Endothelial cell of umbilical vein (primary cell): ENCODE measurements at regions not wholly inside any gene's neighbourhood (a gene's known extent, or its start where the extent isn't known, plus 50 kb on each side); places are given as distances from the start of the nearest gene placed in this dataset.

Experiments used
- BruUV-seq: library from RNA; stranded (reverse); fragments of 400-500 nt; replicated peaks from 2 replicates; lab custom pipeline; 2021; lab: Mats Ljungman, UMichigan
- CTCF ChIA-PET: fragments of 300-600, 350-600 bp; sonication (Branson Sonifier 250); formaldehyde crosslinking; loops from one replicate; lab custom pipeline; 2021; ENCODE audit warnings: antibody characterized with exemption, inconsistent platforms; lab: Charles Lee
- POLR2A ChIA-PET: fragments of 300-600, 350-600 bp; sonication (Branson Sonifier 250); formaldehyde crosslinking; loops from one replicate; lab custom pipeline; 2021; ENCODE audit warnings: antibody characterized with exemption, inconsistent platforms; lab: Charles Lee
- DNase-seq: peaks from one replicate; pipeline ENCODE4 v3.0.0-alpha.2; 2011; ENCODE audit warnings: low read depth, low spot score
- FAIRE-seq: peaks from 2 replicates; lab custom pipeline; 2011; peaks lifted over from hg19 to GRCh38; lab: Jason Lieb, UNC
- H2AFZ ChIP-seq: 2 replicates; pipeline ENCODE4 v1.6.0; 2012; ENCODE audit warnings: low read depth, low read length, control low read depth, inconsistent platforms
- H3K27ac ChIP-seq: 2 replicates; pipeline ENCODE4 v1.5.1; 2011; ENCODE audit warnings: low read depth, mild to moderate bottlenecking, control low read depth, low read length, moderate library complexity; ENCODE audit not compliant: insufficient read depth
- H3K27me3 ChIP-seq, 2 experiments: 2 replicates each; pipeline versions ENCODE4 v1.6.0 to v1.6.1; 2011; ENCODE audit warnings: low read length in 2 of 2, mixed read lengths in 1 of 2; ENCODE audit not compliant: control insufficient read depth in 2 of 2, insufficient read depth in 2 of 2
- H3K36me3 ChIP-seq, 2 experiments: 2 replicates in 1 of 2; 3 replicates in 1 of 2; pipeline ENCODE4 v1.5.1; 2011; ENCODE audit warnings: low read length in 2 of 2, mild to moderate bottlenecking in 1 of 2, moderate library complexity in 1 of 2; ENCODE audit not compliant: control insufficient read depth in 2 of 2, insufficient read depth in 2 of 2; ENCODE audit errors: extremely low read depth in 1 of 2
- H3K4me1 ChIP-seq: 3 replicates; pipeline ENCODE4 v1.5.1; 2011; ENCODE audit warnings: mild to moderate bottlenecking, low read length; ENCODE audit not compliant: control insufficient read depth, insufficient read depth; ENCODE audit errors: extremely low read depth
- H3K4me2 ChIP-seq: 2 replicates; pipeline ENCODE4 v1.6.1; 2011; ENCODE audit warnings: low read length, control low read depth, mixed read lengths; ENCODE audit not compliant: insufficient read depth
- H3K4me3 ChIP-seq, 3 experiments: fragments of 200-600 bp in 1 of 3; sonication (generic), shearing (Covaris generic) in 1 of 3; replicated peaks in 1 of 3; 2 replicates each; pipeline ENCODE4 v1.5.1; 2011 to 2016; ENCODE audit warnings: control low read depth in 3 of 3, low read length in 3 of 3, mild to moderate bottlenecking in 2 of 3, inconsistent platforms in 1 of 3, low read depth in 1 of 3, moderate library complexity in 1 of 3; ENCODE audit not compliant: insufficient read depth in 1 of 3
- H3K79me2 ChIP-seq: 2 replicates; pipeline ENCODE4 v1.6.0; 2012; ENCODE audit warnings: low read length, inconsistent platforms; ENCODE audit not compliant: control insufficient read depth, insufficient read depth
- H3K9ac ChIP-seq: replicated peaks from 2 replicates; pipeline ENCODE3; 2011; ENCODE audit warnings: low read length, control low read depth; ENCODE audit not compliant: insufficient read depth; ENCODE audit errors: extremely low read depth
- H3K9me1 ChIP-seq: replicated peaks from 3 replicates; pipeline ENCODE4 v1.6.0; 2011; ENCODE audit warnings: mild to moderate bottlenecking, low read length; ENCODE audit not compliant: control insufficient read depth, insufficient read depth; ENCODE audit errors: extremely low read depth
- H3K9me3 ChIP-seq: replicated peaks from 2 replicates; pipeline ENCODE4 v1.5.1; 2012; ENCODE audit warnings: low read length, inconsistent platforms; ENCODE audit not compliant: control insufficient read depth, insufficient read depth
- H4K20me1 ChIP-seq: replicated peaks from 2 replicates; pipeline ENCODE3; 2011; ENCODE audit warnings: mild to moderate bottlenecking, low read length; ENCODE audit not compliant: control insufficient read depth, insufficient read depth; ENCODE audit errors: extremely low read depth
- CTCF ChIP-seq, 2 donors: IDR thresholded peaks; 1 replicate in 1 of 2; 2 replicates in 1 of 2; pipeline ENCODE4 v1.5.1; 2011; ENCODE audit warnings: low read length in 2 of 2, mild to moderate bottlenecking in 2 of 2, moderate library complexity in 2 of 2, control low read depth in 1 of 2, inconsistent platforms in 1 of 2, low read depth in 1 of 2; ENCODE audit not compliant: insufficient read depth in 1 of 2; ENCODE audit errors: extremely low read depth in 1 of 2
- EZH2 ChIP-seq: IDR thresholded peaks from 2 replicates; pipeline ENCODE4 v1.6.1; 2012; ENCODE audit warnings: borderline replicate concordance, low read depth, mild to moderate bottlenecking, moderate library complexity, low read length, inconsistent platforms; ENCODE audit not compliant: severe bottlenecking
- FOS ChIP-seq: IDR thresholded peaks from 2 replicates; pipeline ENCODE4 v1.6.1; 2011; ENCODE audit warnings: mild to moderate bottlenecking, low read length, moderate library complexity, borderline replicate concordance; ENCODE audit not compliant: insufficient read depth
- GATA2 ChIP-seq: IDR thresholded peaks from 2 replicates; pipeline ENCODE4 v1.7.0; 2011; ENCODE audit warnings: low read depth, mild to moderate bottlenecking, moderate library complexity, mixed read lengths, low read length; ENCODE audit not compliant: insufficient read length, insufficient read depth
- JUN ChIP-seq: IDR thresholded peaks from 2 replicates; pipeline ENCODE4 v1.6.1; 2011; ENCODE audit warnings: borderline replicate concordance, low read depth; ENCODE audit not compliant: insufficient read length, insufficient read depth
- MYC ChIP-seq: IDR thresholded peaks from one replicate; pipeline ENCODE4 v1.6.1; 2011; ENCODE audit warnings: mild to moderate bottlenecking, low read depth, low read length
- POLR2A ChIP-seq: IDR thresholded peaks from 2 replicates; pipeline ENCODE4 v1.6.1; 2012; ENCODE audit warnings: low read depth, mild to moderate bottlenecking, control low read depth, low read length
- POLR2AphosphoS5 ChIP-seq: IDR thresholded peaks from 2 replicates; pipeline ENCODE4 v1.6.1; 2012; ENCODE audit warnings: low read depth, mild to moderate bottlenecking, control low read depth, low read length, moderate library complexity; ENCODE audit not compliant: insufficient read depth
- dilution Hi-C: fragments of 300-500 bp; cut with MboI; formaldehyde crosslinking; loops from one replicate; pipeline ENCODE4 v1.15.0; 2019; ENCODE audit warnings: low sequenced_read_pairs; ENCODE audit not compliant: extremely low pct_ligation_motif_present
- intact Hi-C: fragments of 100-400 bp; cut with micrococcal nuclease; formaldehyde crosslinking; loops from one replicate; pipeline ENCODE4 v1.10.0; 2022
- TF ChIP-seq, protein P1 (sequence below): IDR thresholded peaks from 2 replicates; pipeline ENCODE4 v1.6.1; 2011; ENCODE audit not compliant: insufficient read depth, insufficient read length

GRCh38 chr6:71066153-71066552 is 109.3 kb upstream of the B3GAT2 start:
- CTCF ChIA-PET = no interaction called here

GRCh38 chr6:71067816-71068215 is 111.0 kb upstream of the B3GAT2 start:
- POLR2A ChIA-PET = no interaction called here
- no peak overlapping the region for H3K27ac ChIP-seq
- no peak overlapping the region for H2AFZ ChIP-seq
- no TSS peak for BruUV-seq
- no peaks in the 10 kb centered on the region for H3K79me2 ChIP-seq
- no peak overlapping the region for H3K4me3 ChIP-seq
- TF ChIP-seq MYC = no peak
- no peak for TF ChIP-seq POLR2AphosphoS5
- no peak for TF ChIP-seq EZH2
- TF ChIP-seq, protein P1, sequence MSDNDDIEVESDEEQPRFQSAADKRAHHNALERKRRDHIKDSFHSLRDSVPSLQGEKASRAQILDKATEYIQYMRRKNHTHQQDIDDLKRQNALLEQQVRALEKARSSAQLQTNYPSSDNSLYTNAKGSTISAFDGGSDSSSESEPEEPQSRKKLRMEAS = no peak
- TF ChIP-seq FOS = no peak
- no peak for TF ChIP-seq POLR2A
- TF ChIP-seq GATA2 = no peak
- TF ChIP-seq JUN = no peak
- TF ChIP-seq CTCF (IDR thresholded peaks at IDR 0.05; ENCODE audit: extremely low read depth in 1 of 2, insufficient read depth in 1 of 2, low read depth in 1 of 2, low read length in 2 of 2) = no peak
- no peaks in the 10 kb centered on the region for H3K36me3 ChIP-seq
- H3K9me1 ChIP-seq = no peaks in the 10 kb centered on the region
- DNase-seq (no peak), FAIRE-seq (no peak)
- H3K9me3 ChIP-seq = no peaks in the 10 kb centered on the region
- no peak overlapping the region for H3K4me2 ChIP-seq
- CTCF ChIA-PET = no interaction called here
- no peaks in the 10 kb centered on the region for H3K4me1 ChIP-seq
- no peaks in the 10 kb centered on the region for H4K20me1 ChIP-seq
- H3K27me3 ChIP-seq = no peaks in the 10 kb centered on the region
- H3K9ac ChIP-seq = no peak overlapping the region
- dilution Hi-C loops = no loop called here
- intact Hi-C loops = no loop called here

More at GRCh38 chr6:71066153-71066552, 109.3 kb upstream of the B3GAT2 start:
- POLR2A ChIA-PET = no interaction called here
- Histone ChIP-seq H3K79me2 (no peaks in the 10 kb centered on the region), H3K4me3 (no peak overlapping the region), H3K9ac (no peak overlapping the region), H2AFZ (no peak overlapping the region), H3K9me3 (no peaks in the 10 kb centered on the region), H3K4me2 (no peak overlapping the region), H3K27ac (no peak overlapping the region), H3K4me1 (no peaks in the 10 kb centered on the region), H4K20me1 (no peaks in the 10 kb centered on the region), H3K9me1 (no peaks in the 10 kb centered on the region), H3K36me3 (no peaks in the 10 kb centered on the region), H3K27me3 (no peaks in the 10 kb centered on the region)
- no peak for TF ChIP-seq JUN
- BruUV-seq = no TSS peak
- dilution Hi-C loops = no loop called here
- FAIRE-seq = no peak
- no peak for DNase-seq
- intact Hi-C loops = no loop called here
